ENCODE measurements at regions not wholly inside any gene's neighbourhood (a gene's known extent, or its start where the extent isn't known, plus 50 kb on each side); places are given as distances from the start of the nearest gene placed in this dataset.

DNA sequence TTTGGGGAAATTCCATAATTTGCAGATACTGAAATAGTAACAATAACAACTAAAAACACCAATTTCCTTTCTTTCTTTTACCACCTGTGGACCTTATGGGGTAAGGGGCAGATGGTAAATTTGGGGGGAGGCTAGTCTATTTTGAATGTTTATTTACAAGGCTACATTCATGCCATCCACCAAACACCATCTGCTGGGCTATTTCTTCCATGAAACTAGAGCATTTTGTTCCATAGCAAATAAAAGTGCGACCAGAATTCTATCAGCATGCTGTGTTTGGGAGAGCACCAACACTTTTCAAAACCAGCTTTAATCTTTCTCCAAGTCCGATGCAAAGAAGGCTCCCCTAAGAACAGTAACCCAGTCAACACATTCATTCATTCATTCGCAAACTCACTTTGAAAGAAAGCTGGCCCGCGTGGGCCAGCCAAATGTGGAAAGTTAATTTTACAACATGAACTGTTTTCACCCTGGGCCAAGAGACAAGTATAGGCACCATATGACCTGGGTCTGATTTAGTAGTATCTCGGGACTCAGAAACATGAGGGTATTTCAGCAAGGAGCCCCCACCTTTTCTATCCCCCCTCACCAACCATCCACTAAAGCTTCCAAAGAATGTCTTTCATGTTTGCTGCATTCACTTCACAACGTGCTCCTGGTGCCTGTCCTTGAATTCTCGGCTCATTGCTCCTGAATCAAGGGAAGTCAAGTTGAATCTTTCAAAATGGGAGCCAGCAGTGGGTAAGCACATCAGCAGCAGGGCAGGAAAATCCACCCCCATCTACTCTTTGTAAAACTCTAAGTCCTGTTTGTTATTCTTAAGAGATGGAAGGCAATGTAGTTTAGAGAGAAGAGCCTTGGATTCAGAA, 210.6 kb downstream of the C1D start:
- TF ChIP-seq, protein P1, sequence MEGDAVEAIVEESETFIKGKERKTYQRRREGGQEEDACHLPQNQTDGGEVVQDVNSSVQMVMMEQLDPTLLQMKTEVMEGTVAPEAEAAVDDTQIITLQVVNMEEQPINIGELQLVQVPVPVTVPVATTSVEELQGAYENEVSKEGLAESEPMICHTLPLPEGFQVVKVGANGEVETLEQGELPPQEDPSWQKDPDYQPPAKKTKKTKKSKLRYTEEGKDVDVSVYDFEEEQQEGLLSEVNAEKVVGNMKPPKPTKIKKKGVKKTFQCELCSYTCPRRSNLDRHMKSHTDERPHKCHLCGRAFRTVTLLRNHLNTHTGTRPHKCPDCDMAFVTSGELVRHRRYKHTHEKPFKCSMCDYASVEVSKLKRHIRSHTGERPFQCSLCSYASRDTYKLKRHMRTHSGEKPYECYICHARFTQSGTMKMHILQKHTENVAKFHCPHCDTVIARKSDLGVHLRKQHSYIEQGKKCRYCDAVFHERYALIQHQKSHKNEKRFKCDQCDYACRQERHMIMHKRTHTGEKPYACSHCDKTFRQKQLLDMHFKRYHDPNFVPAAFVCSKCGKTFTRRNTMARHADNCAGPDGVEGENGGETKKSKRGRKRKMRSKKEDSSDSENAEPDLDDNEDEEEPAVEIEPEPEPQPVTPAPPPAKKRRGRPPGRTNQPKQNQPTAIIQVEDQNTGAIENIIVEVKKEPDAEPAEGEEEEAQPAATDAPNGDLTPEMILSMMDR (IDR thresholded peaks at IDR 0.05; ENCODE audit: low read depth, low read length, missing control alignments) = no peak
- in situ Hi-C loops (cut with HindIII; ENCODE audit: low sequenced_read_pairs) = no loop called here
- no peak overlapping the region for H3K4me3 ChIP-seq (ENCODE audit: low read depth, low read length)
- no peak for DNase-seq (ENCODE audit: low read depth)

- in situ Hi-C loops (cut with HindIII; ENCODE audit: low sequenced_read_pairs) = no loop called here
- no peak overlapping the region for H3K4me3 ChIP-seq (ENCODE audit: low read depth, low read length)
- DNase-seq (ENCODE audit: low read depth) = no peak
- TF ChIP-seq, protein P1 (IDR thresholded peaks at IDR 0.05; ENCODE audit: low read depth, low read length, missing control alignments) = no peak
Measured at GRCh38 chr2:67854103-67854743, 208.6 kb downstream of the C1D start.

DNA sequence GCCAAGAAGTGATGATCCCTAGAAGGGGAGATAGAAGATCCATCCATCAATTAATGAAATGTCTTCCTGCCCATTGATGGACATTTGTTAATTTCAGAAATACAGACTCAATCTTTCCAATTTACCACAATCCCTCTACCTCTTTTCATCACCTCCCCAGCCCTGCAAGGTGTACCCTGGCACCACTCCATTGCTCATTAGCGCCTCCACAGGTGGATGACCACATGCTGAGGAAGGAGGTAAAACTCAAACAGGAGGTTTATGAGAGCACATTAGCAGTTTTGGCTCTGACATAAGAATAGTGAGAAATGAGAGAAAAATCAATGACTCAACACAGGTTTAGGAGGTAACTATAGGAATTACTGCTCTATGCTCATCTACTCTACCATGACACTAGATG, 208.0 kb downstream of the C1D start:
- DNase-seq (ENCODE audit: low read depth) = no peak
- H3K4me3 ChIP-seq (ENCODE audit: low read depth, low read length) = no peak overlapping the region
- in situ Hi-C loops (cut with HindIII; ENCODE audit: low sequenced_read_pairs) = no loop called here
- TF ChIP-seq, protein P1 (IDR thresholded peaks at IDR 0.05; ENCODE audit: low read depth, low read length, missing control alignments) = peak; percentile 13

- TF ChIP-seq, protein P1 (IDR thresholded peaks at IDR 0.05; ENCODE audit: low read depth, low read length, missing control alignments) = no peak
- in situ Hi-C loops (cut with HindIII; ENCODE audit: low sequenced_read_pairs) = no loop called here
- no peak for DNase-seq (ENCODE audit: low read depth)
- no peak overlapping the region for H3K4me3 ChIP-seq (ENCODE audit: low read depth, low read length)
Measured at GRCh38 chr2:67856866-67857265, 205.9 kb downstream of the C1D start.

DNA sequence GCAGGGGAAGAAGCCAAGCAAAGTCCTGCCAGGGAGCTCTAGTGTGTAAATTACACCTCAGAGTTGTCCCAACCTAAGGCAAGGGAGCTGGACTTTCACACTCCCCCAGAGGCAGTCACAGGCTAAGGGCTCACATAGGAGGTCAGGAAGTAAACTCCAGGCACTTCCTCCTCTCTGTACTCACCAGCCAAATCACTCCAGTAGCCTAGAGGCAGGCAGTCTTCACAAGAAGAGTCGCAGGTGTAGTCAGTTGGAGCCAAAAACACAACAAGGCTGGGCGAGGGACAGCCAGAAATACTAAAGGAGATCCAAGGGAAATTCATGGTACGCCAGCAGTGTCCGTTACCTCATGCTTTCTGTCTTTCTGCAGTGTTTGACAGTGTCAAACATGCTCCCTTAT, 205.0 kb downstream of the C1D start:
- TF ChIP-seq, protein P1 (IDR thresholded peaks at IDR 0.05; ENCODE audit: low read depth, low read length, missing control alignments) = no peak
- no peak for DNase-seq (ENCODE audit: low read depth)
- in situ Hi-C loops (cut with HindIII; ENCODE audit: low sequenced_read_pairs) = no loop called here
- no peak overlapping the region for H3K4me3 ChIP-seq (ENCODE audit: low read depth, low read length)

DNA sequence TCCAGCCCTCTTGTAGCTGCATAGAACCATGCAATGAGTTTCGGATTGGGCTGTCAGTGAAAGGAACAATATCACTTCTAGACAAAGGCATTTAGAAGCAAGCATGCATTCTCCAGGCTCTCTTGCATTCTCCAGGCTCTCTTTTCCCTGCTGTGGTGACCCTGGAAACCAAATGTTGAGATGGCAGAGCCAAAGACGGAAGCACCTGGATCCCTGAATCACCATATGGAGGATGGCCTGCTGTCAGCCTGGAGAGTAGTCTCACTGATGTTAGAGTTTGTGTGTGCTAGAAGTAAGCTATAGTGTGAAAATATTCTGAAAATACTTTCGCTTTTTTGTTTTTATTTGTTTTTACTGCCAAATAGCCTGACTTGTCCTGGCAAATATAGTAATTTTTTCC, 203.9 kb downstream of the C1D start:
- DNase-seq (ENCODE audit: low read depth) = no peak
- no peak overlapping the region for H3K4me3 ChIP-seq (ENCODE audit: low read depth, low read length)
- in situ Hi-C loops (cut with HindIII; ENCODE audit: low sequenced_read_pairs) = no loop called here
- TF ChIP-seq, protein P1 (IDR thresholded peaks at IDR 0.05; ENCODE audit: low read depth, low read length, missing control alignments) = no peak
